Cardiac septum (tissue), 1 donor: ENCODE measurements at regions not wholly inside any gene's neighbourhood (a gene's known extent, or its start where the extent isn't known, plus 50 kb on each side); places are given as distances from the start of the nearest gene placed in this dataset.
"Not testable (repeated sequence)": the region's sequence is repeated elsewhere in the genome, so short reads cannot be mapped to it uniquely, and the experiment has no call there.

Source experiments
- DNase-seq: peaks from one replicate; pipeline ENCODE4 v3.0.0-alpha.2; 2020; ENCODE audit warnings: low spot score
- intact Hi-C: fragments of 100-400 bp; cut with DNase I; formaldehyde crosslinking; loops from one replicate; pipeline ENCODE4 v1.14.0; 2022
- donor health status: DM: no; HTN: no; CAD: no.

GRCh38 chr4:100340512-100341485 is 150.5 kb upstream of the DDIT4L start:
- intact Hi-C loops, result no loop called here
- DNase-seq, result no peak

GRCh38 chr4:100339870-100340269 is 149.6 kb upstream of the DDIT4L start:
- intact Hi-C loops, result no loop called here
- DNase-seq, result no peak

- intact Hi-C loops, result not testable (repeated sequence)
These were observed 143.2 kb upstream of the DDIT4L start for GRCh38 chr4:100333491-100333890.

GRCh38 chr4:100317032-100317864 is 127.0 kb upstream of the DDIT4L start:
- DNase-seq, result no peak
- intact Hi-C loops, result no loop called here

More at GRCh38 chr4:100333491-100333890, 143.2 kb upstream of the DDIT4L start:
- not testable (repeated sequence) for DNase-seq

- no peak for DNase-seq
- intact Hi-C loops, result no loop called here
These were observed 123.8 kb upstream of the DDIT4L start for GRCh38 chr4:100314057-100314456.

GRCh38 chr4:100312615-100313350 is 122.5 kb upstream of the DDIT4L start:
- intact Hi-C loops, result no loop called here

GRCh38 chr4:100311181-100311580 is 120.9 kb upstream of the DDIT4L start:
- intact Hi-C loops, result no loop called here
- no peak for DNase-seq

More at GRCh38 chr4:100312615-100313350, 122.5 kb upstream of the DDIT4L start:
- no peak for DNase-seq

GRCh38 chr4:100306018-100306417 is 115.8 kb upstream of the DDIT4L start:
- intact Hi-C loops, result no loop called here
- no peak for DNase-seq

GRCh38 chr4:100302061-100303026 is 112.1 kb upstream of the DDIT4L start:
- DNase-seq, result no peak
- intact Hi-C loops, result no loop called here

- intact Hi-C loops, result loop anchor here (2.0 kb wide), 1 partner anchor 202 kb away; no protein-coding TSS in a partner anchor
- no peak for DNase-seq
These were observed 109.0 kb upstream of the DDIT4L start for GRCh38 chr4:100299046-100299840.

- DNase-seq, result no peak
- intact Hi-C loops, result no loop called here
These were observed 105.5 kb upstream of the DDIT4L start for GRCh38 chr4:100295792-100296191.

GRCh38 chr4:100294356-100294755 is 104.1 kb upstream of the DDIT4L start:
- DNase-seq, result no peak
- intact Hi-C loops, result no loop called here

- no peak for DNase-seq
- intact Hi-C loops, result no loop called here
These were observed 100.3 kb upstream of the DDIT4L start for GRCh38 chr4:100290585-100290984.

GRCh38 chr4:100289946-100290345 is 99.7 kb upstream of the DDIT4L start:
- intact Hi-C loops, result no loop called here

GRCh38 chr4:100289530-100289888 is 99.2 kb upstream of the DDIT4L start:
- no peak for DNase-seq
- intact Hi-C loops, result no loop called here

More at GRCh38 chr4:100289946-100290345, 99.7 kb upstream of the DDIT4L start:
- no peak for DNase-seq

GRCh38 chr4:100288811-100289529 is 98.7 kb upstream of the DDIT4L start:
- intact Hi-C loops, result no loop called here
- DNase-seq, result no peak

GRCh38 chr4:100288161-100288560 is 97.9 kb upstream of the DDIT4L start:
- DNase-seq, result no peak
- intact Hi-C loops, result no loop called here
